ENCODE measurements at regions not wholly inside any gene's neighbourhood (a gene's known extent, or its start where the extent isn't known, plus 50 kb on each side); places are given as distances from the start of the nearest gene placed in this dataset.
"Not testable (repeated sequence)": the region's sequence is repeated elsewhere in the genome, so short reads cannot be mapped to it uniquely, and the experiment has no call there.

GRCh38 chr7:3135626-3136025 lies 92.0 kb upstream of the CARD11 start:
- no peak for DNase-seq (ENCODE audit: low read depth)
- no peak for TF ChIP-seq CTCF (conservative IDR thresholded peaks at IDR 0.05; ENCODE audit: control insufficient read depth, insufficient read depth, low read depth, low read length)
- no peak overlapping the region for H3K4me3 ChIP-seq (ENCODE audit: control insufficient read depth, low read depth, low read length)

GRCh38 chr7:3138206-3138605 lies 94.5 kb upstream of the CARD11 start:
- no peak for DNase-seq (ENCODE audit: low read depth)
- no peak overlapping the region for H3K4me3 ChIP-seq (ENCODE audit: control insufficient read depth, low read depth, low read length)
- no peak for TF ChIP-seq CTCF (conservative IDR thresholded peaks at IDR 0.05; ENCODE audit: control insufficient read depth, insufficient read depth, low read depth, low read length)

GRCh38 chr7:3138997-3139396 lies 95.3 kb upstream of the CARD11 start:
- no peak overlapping the region for H3K4me3 ChIP-seq (ENCODE audit: control insufficient read depth, low read depth, low read length)
- DNase-seq (ENCODE audit: low read depth): peak; percentile 37
- TF ChIP-seq CTCF (conservative IDR thresholded peaks at IDR 0.05; ENCODE audit: control insufficient read depth, insufficient read depth, low read depth, low read length): no peak

GRCh38 chr7:3140834-3141233 lies 97.2 kb upstream of the CARD11 start:
- no peak for DNase-seq (ENCODE audit: low read depth)
- TF ChIP-seq CTCF (conservative IDR thresholded peaks at IDR 0.05; ENCODE audit: control insufficient read depth, insufficient read depth, low read depth, low read length): no peak
- no peak overlapping the region for H3K4me3 ChIP-seq (ENCODE audit: control insufficient read depth, low read depth, low read length)

- no peak for TF ChIP-seq CTCF (conservative IDR thresholded peaks at IDR 0.05; ENCODE audit: control insufficient read depth, insufficient read depth, low read depth, low read length)
- no peak for DNase-seq (ENCODE audit: low read depth)
- H3K4me3 ChIP-seq (ENCODE audit: control insufficient read depth, low read depth, low read length): no peak overlapping the region
Observed at GRCh38 chr7:3141326-3141725, 97.7 kb upstream of the CARD11 start.

- H3K4me3 ChIP-seq (ENCODE audit: control insufficient read depth, low read depth, low read length): no peak overlapping the region
- no peak for DNase-seq (ENCODE audit: low read depth)
- no peak for TF ChIP-seq CTCF (conservative IDR thresholded peaks at IDR 0.05; ENCODE audit: control insufficient read depth, insufficient read depth, low read depth, low read length)
Observed at GRCh38 chr7:3143869-3144775, 100.5 kb upstream of the CARD11 start.

- not testable (repeated sequence) for DNase-seq (ENCODE audit: low read depth); H3K4me3 ChIP-seq (ENCODE audit: control insufficient read depth, low read depth, low read length)
Observed at GRCh38 chr7:3144776-3145125, 101.1 kb upstream of the CARD11 start.
